A549 (cell line): ENCODE measurements at regions not wholly inside any gene's neighbourhood (a gene's known extent, or its start where the extent isn't known, plus 50 kb on each side); places are given as distances from the start of the nearest gene placed in this dataset.

Experiments used
- CTCF ChIP-seq: fragments of >200 bp; sonication (Bioruptor Twin); formaldehyde crosslinking; IDR thresholded peaks from 3 replicates; pipeline ENCODE4 v1.5.1; 2016
- POLR2A ChIP-seq: IDR thresholded peaks from 2 replicates; pipeline ENCODE4 v1.6.1; 2012; ENCODE audit warnings: mild to moderate bottlenecking, low read length

GRCh38 chr5:108548684-108549596 is 167.0 kb upstream of the FBXL17 start:
- TF ChIP-seq CTCF (no peak), POLR2A (no peak)
